NB4 (cell line): ENCODE measurements at regions not wholly inside any gene's neighbourhood (a gene's known extent, or its start where the extent isn't known, plus 50 kb on each side); places are given as distances from the start of the nearest gene placed in this dataset.

Experiments used
- DNase-seq: peaks from one replicate; pipeline ENCODE4 v3.0.0; 2010; ENCODE audit warnings: low read depth
- H3K4me3 ChIP-seq: one replicate; pipeline ENCODE4 v1.5.1; 2011; ENCODE audit warnings: mild to moderate bottlenecking, low read depth, low read length, moderate library complexity
- MAX ChIP-seq: IDR thresholded peaks from 2 replicates; pipeline ENCODE4 v1.6.1; 2011; ENCODE audit warnings: low read depth, low read length
- MYC ChIP-seq: IDR thresholded peaks from 2 replicates; pipeline ENCODE4 v1.6.1; 2011; ENCODE audit warnings: low read depth, low read length
- POLR2A ChIP-seq: IDR thresholded peaks from 2 replicates; pipeline ENCODE4 v1.6.1; 2011; ENCODE audit warnings: mild to moderate bottlenecking; ENCODE audit not compliant: insufficient read length; ENCODE audit errors: extremely low read depth
- TF ChIP-seq, protein P1 (sequence below): IDR thresholded peaks from one replicate; pipeline ENCODE4 v1.5.1; 2012; ENCODE audit warnings: low read depth, low read length

- no peak overlapping the region for H3K4me3 ChIP-seq
- no peak for DNase-seq
- TF ChIP-seq MAX = no peak
- no peak for TF ChIP-seq POLR2A
- TF ChIP-seq, protein P1, sequence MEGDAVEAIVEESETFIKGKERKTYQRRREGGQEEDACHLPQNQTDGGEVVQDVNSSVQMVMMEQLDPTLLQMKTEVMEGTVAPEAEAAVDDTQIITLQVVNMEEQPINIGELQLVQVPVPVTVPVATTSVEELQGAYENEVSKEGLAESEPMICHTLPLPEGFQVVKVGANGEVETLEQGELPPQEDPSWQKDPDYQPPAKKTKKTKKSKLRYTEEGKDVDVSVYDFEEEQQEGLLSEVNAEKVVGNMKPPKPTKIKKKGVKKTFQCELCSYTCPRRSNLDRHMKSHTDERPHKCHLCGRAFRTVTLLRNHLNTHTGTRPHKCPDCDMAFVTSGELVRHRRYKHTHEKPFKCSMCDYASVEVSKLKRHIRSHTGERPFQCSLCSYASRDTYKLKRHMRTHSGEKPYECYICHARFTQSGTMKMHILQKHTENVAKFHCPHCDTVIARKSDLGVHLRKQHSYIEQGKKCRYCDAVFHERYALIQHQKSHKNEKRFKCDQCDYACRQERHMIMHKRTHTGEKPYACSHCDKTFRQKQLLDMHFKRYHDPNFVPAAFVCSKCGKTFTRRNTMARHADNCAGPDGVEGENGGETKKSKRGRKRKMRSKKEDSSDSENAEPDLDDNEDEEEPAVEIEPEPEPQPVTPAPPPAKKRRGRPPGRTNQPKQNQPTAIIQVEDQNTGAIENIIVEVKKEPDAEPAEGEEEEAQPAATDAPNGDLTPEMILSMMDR = no peak
- no peak for TF ChIP-seq MYC
These were observed 282.4 kb downstream of the MEIS1 start for GRCh38 chr2:66717218-66717905.

GRCh38 chr2:66717973-66718372, 283.0 kb downstream of the MEIS1 start:
- TF ChIP-seq POLR2A (no peak), MAX (no peak), MYC (no peak)
- TF ChIP-seq, protein P1 = no peak
- no peak for DNase-seq
- H3K4me3 ChIP-seq = no peak overlapping the region

GRCh38 chr2:66721776-66722175, 286.9 kb downstream of the MEIS1 start:
- H3K4me3 ChIP-seq = no peak overlapping the region
- DNase-seq = no peak
- TF ChIP-seq MYC = no peak

- DNase-seq = no peak
- TF ChIP-seq MYC (no peak), MAX (no peak), POLR2A (no peak)
- TF ChIP-seq, protein P1 = no peak
- H3K4me3 ChIP-seq = no peak overlapping the region
These were observed 289.3 kb downstream of the MEIS1 start for GRCh38 chr2:66724241-66724640.

DNA sequence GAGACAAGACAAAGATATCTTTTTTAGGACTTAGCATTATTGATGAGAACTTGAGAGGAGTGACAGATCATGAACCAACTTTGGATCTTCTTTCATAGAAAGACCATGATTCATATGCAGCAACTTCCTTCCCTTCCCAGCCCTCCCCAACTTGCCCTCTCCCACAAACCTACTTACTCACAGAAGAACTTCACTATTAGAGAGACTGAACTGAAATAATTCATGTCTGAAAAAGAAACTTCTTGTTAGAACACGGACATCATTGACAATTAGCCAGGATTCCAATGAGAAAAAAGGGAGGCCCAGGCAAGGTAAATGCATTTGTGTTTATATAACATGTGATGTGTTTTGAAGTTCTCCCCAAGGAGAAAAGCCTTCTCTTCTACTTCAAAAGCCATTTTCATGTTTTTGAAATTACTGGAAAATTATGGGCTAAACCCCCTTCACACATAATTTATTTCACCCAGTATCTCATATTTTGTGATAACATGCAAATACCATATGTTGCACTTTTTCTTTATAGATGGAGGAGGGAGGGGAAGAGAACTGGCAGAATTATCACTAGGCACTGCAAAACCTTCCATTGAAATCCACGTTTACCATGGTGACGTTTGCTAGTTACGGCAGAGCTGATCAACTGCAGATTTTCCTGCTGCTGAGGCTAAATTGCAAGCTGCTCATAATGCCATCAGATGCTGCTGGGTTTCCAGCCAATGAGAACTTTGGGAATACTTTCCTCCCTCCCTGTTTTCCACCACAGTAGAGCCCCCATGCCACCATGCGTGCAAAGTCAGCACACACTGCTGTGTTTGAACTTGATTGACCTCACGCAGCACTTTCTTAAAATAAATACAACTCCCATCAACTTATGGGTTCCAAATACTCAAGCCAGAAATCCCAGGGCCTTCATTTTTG, 294.7 kb downstream of the MEIS1 start:
- no peak overlapping the region for H3K4me3 ChIP-seq
- TF ChIP-seq MAX = no peak
- TF ChIP-seq, protein P1 = no peak
- TF ChIP-seq POLR2A = no peak
- no peak for TF ChIP-seq MYC
- DNase-seq = no peak

DNA sequence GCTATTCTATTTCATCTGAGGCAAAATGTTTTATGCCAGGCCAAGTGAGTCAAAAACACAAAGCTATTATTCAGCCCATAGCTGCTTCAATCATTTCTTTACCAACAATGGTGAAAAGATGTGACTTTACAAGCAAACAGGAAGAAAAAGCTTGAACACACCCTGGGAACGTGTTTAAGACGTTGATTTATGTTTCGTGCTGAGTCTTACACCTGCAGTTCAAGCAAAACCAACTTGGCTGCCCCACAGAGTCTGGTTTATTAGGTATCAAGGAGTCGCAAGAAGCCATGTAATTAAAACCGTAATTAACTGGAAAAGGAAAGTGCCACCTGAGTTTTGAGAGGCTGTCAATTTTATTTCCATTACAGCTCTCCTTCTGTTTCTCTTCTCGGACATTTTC, 295.5 kb downstream of the MEIS1 start:
- DNase-seq = no peak
- TF ChIP-seq MAX (no peak), POLR2A (no peak), MYC (no peak)
- TF ChIP-seq, protein P1 = no peak
- no peak overlapping the region for H3K4me3 ChIP-seq
